Activated naive CD4-positive, alpha-beta T cell treated with anti-CD3 and anti-CD28 coated beads, Interleukin-2, amount 50 U/mL, for 72 hours (primary cell): ENCODE measurements at regions not wholly inside any gene's neighbourhood (a gene's known extent, or its start where the extent isn't known, plus 50 kb on each side); places are given as distances from the start of the nearest gene placed in this dataset.

Experiments used
- ATAC-seq, 2 donors: fragments of 150-1000 bp; cut with Tn5 transposase; 2 replicates each; pipeline ENCODE4 v1.10.0; 2021; ENCODE audit warnings: mild to moderate bottlenecking in 2 of 2, moderate library complexity in 2 of 2
- DNase-seq, 2 donors: peaks; one replicate each; pipeline ENCODE4 v3.0.0; 2021 to 2022; ENCODE audit warnings: low spot score in 2 of 2
- H3K27ac Mint-ChIP-seq, 2 donors: one replicate each; pipeline ENCODE4 v1.8.0; 2022; ENCODE audit warnings: mild to moderate bottlenecking in 2 of 2, mixed read lengths in 2 of 2
- H3K36me3 Mint-ChIP-seq, 2 donors: one replicate each; pipeline ENCODE4 v1.8.0; 2022; ENCODE audit warnings: mixed read lengths in 2 of 2
- H3K9me3 Mint-ChIP-seq, 2 donors: one replicate each; pipeline ENCODE4 v1.8.0; 2022; ENCODE audit warnings: mixed read lengths in 2 of 2

- DNase-seq = no peak
- Mint-ChIP-seq H3K36me3 (no peaks in the 10 kb centered on the region), H3K27ac (no peak overlapping the region), H3K9me3 (no peaks in the 10 kb centered on the region)
- ATAC-seq = no peak
These were observed 56.7 kb upstream of the CXCL14 start for GRCh38 chr5:135635451-135635850.

GRCh38 chr5:135632798-135633197 lies 54.0 kb upstream of the CXCL14 start:
- Mint-ChIP-seq H3K9me3 (no peaks in the 10 kb centered on the region), H3K27ac (no peak overlapping the region), H3K36me3 (no peaks in the 10 kb centered on the region)
- DNase-seq (no peak), ATAC-seq (no peak)

DNA sequence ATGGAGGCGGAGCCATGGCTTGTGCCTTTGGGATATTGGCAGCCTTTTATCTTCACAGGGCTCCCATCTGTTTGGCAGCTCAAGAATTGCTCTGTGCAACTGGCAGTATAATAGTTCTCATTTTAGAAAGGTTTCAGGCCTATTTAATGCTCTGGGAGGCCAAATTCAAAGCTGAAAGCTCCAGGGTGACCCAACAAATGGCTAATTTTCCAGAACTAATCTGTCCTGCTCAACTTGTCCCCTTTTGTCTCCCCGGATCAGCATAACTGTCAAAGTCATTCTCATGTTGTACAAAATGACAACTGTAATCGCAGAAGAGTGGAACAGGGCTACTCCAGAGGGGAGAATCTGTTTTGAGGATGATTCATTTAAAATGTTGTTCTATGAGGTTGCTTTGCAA lies 52.6 kb upstream of the CXCL14 start:
- no peak for DNase-seq
- Mint-ChIP-seq H3K36me3 (no peaks in the 10 kb centered on the region), H3K27ac (no peak overlapping the region), H3K9me3 (no peaks in the 10 kb centered on the region)
- ATAC-seq = no peak

- H3K9me3 Mint-ChIP-seq = no peaks in the 10 kb centered on the region
- no peak overlapping the region for H3K27ac Mint-ChIP-seq
- H3K36me3 Mint-ChIP-seq = no peaks in the 10 kb centered on the region
- ATAC-seq = no peak
- DNase-seq = no peak
These were observed 50.9 kb upstream of the CXCL14 start for GRCh38 chr5:135629666-135630065.

- DNase-seq = no peak
- no peak for ATAC-seq
- no peaks in the 10 kb centered on the region for H3K36me3 Mint-ChIP-seq
- no peak overlapping the region for H3K27ac Mint-ChIP-seq
- no peaks in the 10 kb centered on the region for H3K9me3 Mint-ChIP-seq
These were observed 50.2 kb upstream of the CXCL14 start for GRCh38 chr5:135628771-135629563.
